Fibroblast of skin of left biceps (primary cell): ENCODE measurements at regions not wholly inside any gene's neighbourhood (a gene's known extent, or its start where the extent isn't known, plus 50 kb on each side); places are given as distances from the start of the nearest gene placed in this dataset.

Experiments used
- DNase-seq, 2 experiments: peaks; one replicate each; pipeline ENCODE4 v3.0.0-alpha.2; 2013; ENCODE audit warnings: low read depth in 2 of 2

- DNase-seq: no peak
Observed at GRCh38 chr17:45715787-45716186, 68.3 kb upstream of the CRHR1 start.

- no peak for DNase-seq
Observed at GRCh38 chr17:45718791-45719190, 65.3 kb upstream of the CRHR1 start.

GRCh38 chr17:45719335-45720071 lies 64.6 kb upstream of the CRHR1 start:
- DNase-seq: peak; percentile 41 to 43

- no peak for DNase-seq
Observed at GRCh38 chr17:45720386-45720785, 63.7 kb upstream of the CRHR1 start.

GRCh38 chr17:45722161-45722560 lies 62.0 kb upstream of the CRHR1 start:
- DNase-seq: no peak

- no peak for DNase-seq
Observed at GRCh38 chr17:45729294-45729907, 54.7 kb upstream of the CRHR1 start.

- DNase-seq: no peak
Observed at GRCh38 chr17:45730192-45730591, 53.9 kb upstream of the CRHR1 start.

- DNase-seq: no peak
Observed at GRCh38 chr17:45731459-45731858, 52.7 kb upstream of the CRHR1 start.

- DNase-seq: no peak
Observed at GRCh38 chr17:45732926-45733505, 51.1 kb upstream of the CRHR1 start.

GRCh38 chr17:45733781-45734180 lies 50.3 kb upstream of the CRHR1 start:
- no peak for DNase-seq
